ENCODE measurements at regions not wholly inside any gene's neighbourhood (a gene's known extent, or its start where the extent isn't known, plus 50 kb on each side); places are given as distances from the start of the nearest gene placed in this dataset.

DNA sequence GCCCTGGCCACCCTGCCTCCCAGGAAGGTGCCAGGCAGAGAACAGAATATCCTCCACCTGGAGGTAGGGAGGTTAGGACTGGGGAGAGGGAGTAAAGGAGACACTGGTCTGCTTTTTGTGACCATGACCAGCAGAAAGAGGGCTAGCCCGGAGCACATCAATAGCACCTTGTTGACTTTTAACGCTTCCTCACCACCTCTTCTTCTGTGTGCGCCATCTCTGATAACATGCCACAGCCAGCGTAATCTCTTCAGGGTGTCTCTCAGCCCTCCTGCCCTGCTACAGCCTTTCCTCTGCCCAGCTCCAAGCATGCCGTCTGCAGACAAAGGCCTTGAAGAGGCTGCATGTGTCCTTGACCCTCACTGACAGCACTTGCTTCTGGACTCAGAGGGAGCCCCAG is 50.9 kb upstream of the GJA5 start:
- H3K9me3 ChIP-seq (replicated peaks) = no peaks in the 10 kb centered on the region
- no peak for DNase-seq

DNA sequence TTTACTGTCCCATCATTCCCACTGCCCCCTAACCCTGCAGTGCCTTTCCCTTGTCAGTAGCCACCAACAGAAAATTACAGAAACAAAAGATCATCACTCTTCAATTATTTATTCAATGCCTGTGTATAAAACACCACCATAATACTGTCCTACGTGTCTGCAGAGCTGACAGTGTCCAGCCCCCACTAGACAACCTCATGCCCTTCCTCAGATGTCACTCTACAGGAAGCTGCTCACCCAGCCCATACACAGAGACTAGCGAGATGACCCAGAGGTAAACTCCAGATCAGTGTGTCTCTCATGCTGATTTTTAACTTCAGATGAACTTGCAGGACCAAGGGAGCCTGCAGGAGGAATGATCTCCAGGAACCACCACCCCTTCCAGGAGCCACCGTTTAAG is 51.3 kb upstream of the GJA5 start:
- no peak for DNase-seq
- Histone ChIP-seq H3K9me3 (replicated peaks) (no peaks in the 10 kb centered on the region), H3K4me3 (no peak overlapping the region), H3K27ac (no peak overlapping the region), H3K36me3 (no peaks in the 10 kb centered on the region), H3K4me1 (no peaks in the 10 kb centered on the region), H3K27me3 (no peaks in the 10 kb centered on the region)

More for the DNA sequence above, 50.9 kb upstream of the GJA5 start:
- no peak overlapping the region for H3K4me3 ChIP-seq
- no peaks in the 10 kb centered on the region for H3K36me3 ChIP-seq
- H3K27me3 ChIP-seq = no peaks in the 10 kb centered on the region
- no peak overlapping the region for H3K27ac ChIP-seq
- H3K4me1 ChIP-seq = no peaks in the 10 kb centered on the region

DNA sequence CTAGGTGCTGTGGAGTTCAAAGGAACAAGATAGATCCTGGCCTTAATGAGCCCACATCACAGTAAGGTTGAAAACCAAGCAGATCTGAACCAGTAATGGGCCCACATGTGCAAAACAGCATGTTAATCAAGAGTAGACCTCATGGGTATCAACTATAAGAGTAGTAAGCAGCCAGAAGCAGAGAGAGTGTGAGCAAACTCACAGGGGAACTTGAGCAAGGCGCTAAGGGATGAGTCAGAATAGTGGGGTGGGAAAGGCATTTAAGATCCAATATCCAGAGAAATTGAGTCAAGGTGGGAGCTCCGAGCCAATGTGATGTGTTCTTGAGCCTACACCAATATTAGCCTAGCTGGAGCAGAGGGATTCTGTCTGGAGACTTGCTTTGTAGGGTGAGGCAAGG is 52.4 kb upstream of the GJA5 start:
- Histone ChIP-seq H3K27ac (no peak overlapping the region), H3K36me3 (no peaks in the 10 kb centered on the region), H3K4me1 (no peaks in the 10 kb centered on the region), H3K27me3 (no peaks in the 10 kb centered on the region), H3K9me3 (replicated peaks) (no peaks in the 10 kb centered on the region), H3K4me3 (no peak overlapping the region)
- DNase-seq = no peak

DNA sequence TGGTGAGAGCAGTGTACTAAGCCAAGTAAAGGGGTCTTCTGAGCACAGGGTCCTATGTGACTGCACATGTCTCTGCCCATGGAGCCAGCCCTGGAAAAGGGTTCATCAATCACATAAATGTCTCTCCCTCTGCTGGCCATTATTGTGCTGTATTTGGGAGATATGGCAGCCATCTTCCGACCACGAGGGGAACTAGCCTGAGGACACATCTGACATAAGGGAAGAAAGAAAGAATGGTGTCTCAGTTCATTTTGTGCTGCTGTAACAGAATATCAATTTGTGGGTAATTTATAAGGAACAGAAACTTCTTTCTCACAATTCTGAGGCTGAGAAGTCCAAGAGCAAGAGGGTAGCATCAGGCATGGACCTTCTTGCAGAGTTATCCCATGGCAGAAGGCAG is 55.1 kb upstream of the GJA5 start:
- Histone ChIP-seq H3K27ac (no peak overlapping the region), H3K27me3 (no peaks in the 10 kb centered on the region), H3K4me1 (no peaks in the 10 kb centered on the region), H3K9me3 (replicated peaks) (no peaks in the 10 kb centered on the region), H3K4me3 (no peak overlapping the region), H3K36me3 (no peaks in the 10 kb centered on the region)
- DNase-seq = no peak

DNA sequence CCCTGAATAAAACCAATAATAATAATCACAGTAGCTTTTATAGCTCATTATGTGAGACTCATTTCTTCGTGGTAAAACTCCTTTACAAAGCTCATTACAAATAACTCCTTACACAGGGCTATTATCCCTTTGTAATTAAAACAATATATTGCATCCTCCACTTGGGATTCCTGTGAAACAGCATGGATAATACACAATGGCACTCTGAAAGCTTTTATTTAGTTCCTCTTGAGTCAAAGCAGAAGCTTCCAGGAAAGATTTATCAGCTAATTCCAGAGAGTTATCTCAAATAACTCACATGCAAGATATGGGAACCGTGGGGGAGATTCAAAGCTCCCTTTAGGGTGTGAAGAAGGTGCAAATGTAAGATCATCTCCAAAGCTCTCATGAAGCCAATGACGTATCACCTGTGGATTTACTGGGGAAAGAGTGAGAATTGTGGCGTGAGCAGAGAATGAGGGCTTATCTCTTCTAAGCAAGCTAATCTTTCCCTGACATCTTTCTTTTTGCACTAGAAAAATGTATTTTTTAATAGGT is 60.4 kb upstream of the GJA5 start:
- no peaks in the 10 kb centered on the region for H3K4me1 ChIP-seq
- H3K9me3 ChIP-seq (replicated peaks) = no peaks in the 10 kb centered on the region
- H3K4me3 ChIP-seq = no peak overlapping the region
- H3K36me3 ChIP-seq = no peaks in the 10 kb centered on the region
- no peaks in the 10 kb centered on the region for H3K27me3 ChIP-seq
- H3K27ac ChIP-seq = no peak overlapping the region
- DNase-seq = no peak

DNA sequence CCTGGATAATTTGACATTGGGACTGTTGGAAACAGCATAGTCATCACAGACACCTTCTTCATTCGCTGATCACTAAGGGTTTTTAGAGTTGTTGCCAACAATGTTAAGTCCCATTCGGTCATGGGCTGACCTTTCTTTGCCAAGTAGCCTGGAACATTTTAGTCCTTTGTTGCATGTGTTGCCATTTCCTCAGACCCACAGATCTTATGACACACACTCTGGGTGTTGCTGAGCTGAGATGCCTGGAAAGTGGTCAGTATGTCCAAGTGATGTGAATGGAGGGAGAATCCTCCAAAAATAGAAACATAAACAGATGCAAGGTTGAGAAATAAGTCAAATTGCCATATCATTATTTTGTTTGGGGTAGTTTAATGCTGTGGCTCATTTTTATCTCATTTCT is 61.5 kb upstream of the GJA5 start:
- Histone ChIP-seq H3K27ac (no peak overlapping the region), H3K36me3 (no peaks in the 10 kb centered on the region), H3K9me3 (replicated peaks) (no peaks in the 10 kb centered on the region), H3K4me1 (no peaks in the 10 kb centered on the region), H3K27me3 (no peaks in the 10 kb centered on the region), H3K4me3 (no peak overlapping the region)
- no peak for DNase-seq

DNA sequence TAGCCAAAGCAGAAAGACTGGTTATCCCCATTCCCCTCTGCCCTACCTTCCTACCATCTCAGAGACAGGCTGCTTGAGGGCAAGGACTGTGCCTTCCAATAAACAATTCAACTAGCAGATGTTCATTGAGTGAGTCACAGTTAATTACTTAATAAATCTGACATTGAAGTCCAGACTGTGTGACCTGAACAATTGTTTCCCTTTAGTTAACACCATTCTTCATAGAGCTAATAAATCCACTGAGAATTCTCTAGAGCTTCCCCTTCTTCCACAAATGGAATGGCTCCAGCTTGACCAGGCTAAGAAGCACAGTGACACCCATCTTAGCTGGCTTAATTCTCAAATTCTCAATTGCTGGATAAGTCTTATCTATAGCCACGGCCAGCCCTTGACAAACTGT is 61.9 kb upstream of the GJA5 start:
- Histone ChIP-seq H3K27ac (no peak overlapping the region), H3K9me3 (replicated peaks) (no peaks in the 10 kb centered on the region)
- no peak for DNase-seq

DNA sequence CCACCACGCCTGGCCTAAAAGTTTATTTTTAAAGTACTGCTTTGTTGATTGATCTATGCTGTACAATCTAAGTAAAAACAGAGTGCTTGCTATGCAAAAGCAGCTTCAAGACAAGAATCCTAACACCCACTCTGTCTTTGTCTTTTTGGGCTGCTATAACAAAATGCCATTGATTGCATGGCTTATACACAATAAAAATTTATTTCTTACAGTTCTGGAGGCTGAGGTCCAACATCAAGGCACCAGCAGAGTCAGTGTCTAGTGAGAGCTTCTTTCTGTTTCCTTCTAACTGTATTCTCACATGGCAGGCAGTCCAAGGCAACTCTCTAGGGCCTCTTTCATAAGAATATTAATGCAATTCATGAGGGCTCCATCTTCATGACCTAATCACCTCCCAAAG is 63.6 kb upstream of the GJA5 start:
- Histone ChIP-seq H3K27ac (no peak overlapping the region), H3K27me3 (no peaks in the 10 kb centered on the region), H3K36me3 (no peaks in the 10 kb centered on the region), H3K9me3 (replicated peaks) (no peaks in the 10 kb centered on the region; the same call in 1 of the 2 replicates), H3K4me1 (no peaks in the 10 kb centered on the region), H3K4me3 (no peak overlapping the region)
- no peak for DNase-seq

More for the DNA sequence above, 61.9 kb upstream of the GJA5 start:
- no peaks in the 10 kb centered on the region for H3K4me1 ChIP-seq
- no peak overlapping the region for H3K4me3 ChIP-seq
- H3K27me3 ChIP-seq = no peaks in the 10 kb centered on the region
- no peaks in the 10 kb centered on the region for H3K36me3 ChIP-seq

DNA sequence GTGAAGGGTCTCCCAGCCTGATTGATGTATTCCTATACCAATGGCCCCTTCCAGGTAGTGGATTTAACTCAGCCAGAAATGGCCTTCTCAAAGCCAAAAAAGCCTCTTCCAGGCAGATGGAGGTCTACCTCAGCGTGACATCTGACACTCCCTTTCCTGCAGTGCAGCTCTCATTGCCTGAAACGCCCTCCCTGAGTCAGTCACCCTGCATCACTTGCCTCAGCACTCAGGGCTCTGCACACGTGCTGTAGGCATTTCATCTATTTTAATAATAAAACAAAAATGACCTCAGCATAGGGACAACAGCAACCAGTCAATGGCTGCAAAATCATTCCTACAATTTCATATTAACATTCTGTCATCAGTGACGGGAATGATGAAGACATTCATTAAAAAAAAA is 64.4 kb upstream of the GJA5 start:
- no peak for DNase-seq
- no peaks in the 10 kb centered on the region for H3K27me3 ChIP-seq
- H3K27ac ChIP-seq = no peak overlapping the region
- no peaks in the 10 kb centered on the region; the same call in 1 of the 2 replicates for H3K9me3 ChIP-seq (replicated peaks)
- H3K4me3 ChIP-seq = no peak overlapping the region
- H3K4me1 ChIP-seq = no peaks in the 10 kb centered on the region
- H3K36me3 ChIP-seq = no peaks in the 10 kb centered on the region

DNA sequence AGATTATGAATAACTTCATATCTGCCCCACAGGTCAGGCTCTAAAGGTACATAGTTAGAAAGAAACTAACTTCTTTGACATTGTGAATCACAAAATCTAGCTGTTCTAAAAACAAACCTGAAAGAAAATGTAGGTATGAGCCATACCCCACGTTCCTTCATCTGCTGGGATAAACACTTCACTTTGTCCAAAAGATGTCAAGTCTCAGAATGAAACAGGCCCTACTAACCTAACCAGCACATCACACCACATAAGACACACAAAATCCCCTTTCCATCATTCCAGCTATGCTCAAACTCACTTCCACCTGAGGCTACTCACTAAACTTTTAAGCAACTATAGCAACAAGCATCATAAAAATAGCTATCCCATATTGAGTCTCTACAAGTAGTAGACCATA is 65.2 kb upstream of the GJA5 start:
- Histone ChIP-seq H3K9me3 (replicated peaks) (no peaks in the 10 kb centered on the region; the same call in 1 of the 2 replicates), H3K4me1 (no peaks in the 10 kb centered on the region), H3K4me3 (no peak overlapping the region), H3K27me3 (no peaks in the 10 kb centered on the region), H3K27ac (no peak overlapping the region), H3K36me3 (no peaks in the 10 kb centered on the region)
- DNase-seq = no peak

DNA sequence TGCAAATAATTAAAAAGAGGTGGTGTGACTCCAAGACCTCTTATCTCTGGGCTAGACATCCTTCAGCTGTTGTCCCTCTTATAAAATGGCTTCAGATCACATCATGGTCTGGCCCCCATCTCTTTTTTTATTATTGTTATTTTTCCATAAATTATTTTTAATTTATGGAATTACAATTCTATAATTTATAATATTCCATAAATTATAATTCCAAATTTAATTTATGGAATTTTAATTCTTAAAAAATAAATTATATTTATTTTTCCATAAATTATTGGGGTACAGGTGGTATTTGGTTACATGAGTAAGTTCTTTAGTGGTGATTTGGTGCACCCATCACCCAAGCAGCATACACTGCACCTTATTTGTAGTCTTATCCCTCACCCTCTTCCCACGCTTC is 65.9 kb upstream of the GJA5 start:
- Histone ChIP-seq H3K36me3 (no peaks in the 10 kb centered on the region), H3K4me1 (no peaks in the 10 kb centered on the region), H3K9me3 (replicated peaks) (no peaks in the 10 kb centered on the region; the same call in 1 of the 2 replicates), H3K4me3 (no peak overlapping the region), H3K27me3 (no peaks in the 10 kb centered on the region), H3K27ac (no peak overlapping the region)
- no peak for DNase-seq

DNA sequence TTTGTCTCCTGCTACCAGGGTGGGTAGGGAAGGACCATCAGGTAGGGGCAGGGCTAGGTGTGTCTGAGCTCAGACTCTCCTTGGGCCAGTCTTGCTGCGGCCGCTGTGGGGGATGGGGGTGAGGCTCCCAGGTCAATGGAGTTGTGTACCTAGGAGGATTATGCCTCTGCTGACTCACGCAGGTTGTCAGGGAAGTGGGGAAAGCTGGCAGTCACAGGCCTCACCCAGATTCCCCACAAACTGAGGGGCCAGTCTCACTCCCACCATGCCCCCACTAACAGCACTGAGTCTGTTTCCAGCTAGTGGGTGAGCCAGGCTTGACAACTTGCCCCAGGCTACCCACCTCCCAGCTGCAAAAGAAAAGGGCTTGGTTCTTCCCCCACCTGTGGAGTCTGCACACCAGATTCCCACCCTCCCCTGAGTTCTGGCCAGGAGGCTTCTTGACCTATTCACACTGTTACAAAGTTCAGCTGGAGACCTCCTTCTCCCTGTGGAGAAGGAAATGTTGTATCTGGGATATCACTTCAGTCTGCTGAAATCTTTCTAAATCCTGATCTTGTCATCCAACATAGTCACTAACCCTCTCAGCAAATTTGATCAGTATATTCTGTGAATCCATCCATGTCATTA is 69.2 kb upstream of the GJA8 start:
- no peak for DNase-seq
- no peaks in the 10 kb centered on the region for H3K36me3 ChIP-seq
- H3K27me3 ChIP-seq = no peaks in the 10 kb centered on the region
- H3K4me3 ChIP-seq = no peak overlapping the region
- H3K27ac ChIP-seq = no peak overlapping the region
- no peaks in the 10 kb centered on the region for H3K4me1 ChIP-seq
- no peaks in the 10 kb centered on the region for H3K9me3 ChIP-seq (replicated peaks)

DNA sequence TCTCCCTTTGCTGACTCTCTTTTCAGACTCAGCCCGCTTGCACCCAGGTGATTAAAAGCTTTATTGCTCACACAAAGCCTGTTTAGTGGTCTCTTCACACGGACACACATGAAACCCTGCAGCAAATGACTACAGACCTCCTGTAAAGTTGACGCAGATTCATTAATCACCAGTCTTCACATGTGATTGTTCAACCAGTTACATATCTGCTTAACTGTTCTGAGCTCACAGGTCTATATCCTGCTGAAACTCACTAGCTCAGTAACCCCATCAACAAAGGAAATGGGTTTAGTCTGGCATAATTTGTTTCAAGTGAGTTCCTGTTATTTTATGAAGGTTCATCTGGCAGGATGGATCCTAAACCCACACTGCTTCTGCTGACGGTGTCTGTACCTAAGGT is 68.4 kb upstream of the GJA8 start:
- H3K27ac ChIP-seq = no peak overlapping the region
- H3K36me3 ChIP-seq = no peaks in the 10 kb centered on the region
- no peaks in the 10 kb centered on the region for H3K27me3 ChIP-seq
- no peak overlapping the region for H3K4me3 ChIP-seq
- no peaks in the 10 kb centered on the region for H3K9me3 ChIP-seq (replicated peaks)
- no peak for DNase-seq
- no peaks in the 10 kb centered on the region for H3K4me1 ChIP-seq

DNA sequence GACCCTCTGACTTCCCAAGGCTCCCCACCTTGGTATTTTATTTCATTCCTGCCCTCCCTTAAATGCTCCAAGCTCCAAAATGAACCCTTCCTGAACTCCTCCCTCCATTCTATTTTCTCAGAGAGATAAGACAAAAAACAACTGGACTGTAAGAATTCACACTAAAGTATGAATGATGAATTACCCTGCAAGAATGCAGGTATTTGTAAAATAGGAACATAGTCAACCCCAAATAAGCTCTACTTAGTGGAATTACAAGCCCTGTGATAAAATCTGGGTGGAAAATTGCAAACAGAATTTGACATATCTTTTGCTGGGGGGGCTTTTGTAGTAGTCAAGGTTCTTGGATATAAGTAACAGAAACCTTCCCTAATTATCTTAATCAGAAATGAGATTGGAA is 67.8 kb upstream of the GJA8 start:
- Histone ChIP-seq H3K4me1 (no peaks in the 10 kb centered on the region), H3K4me3 (no peak overlapping the region), H3K27ac (no peak overlapping the region), H3K36me3 (no peaks in the 10 kb centered on the region), H3K9me3 (replicated peaks) (no peaks in the 10 kb centered on the region), H3K27me3 (no peaks in the 10 kb centered on the region)
- no peak for DNase-seq

DNA sequence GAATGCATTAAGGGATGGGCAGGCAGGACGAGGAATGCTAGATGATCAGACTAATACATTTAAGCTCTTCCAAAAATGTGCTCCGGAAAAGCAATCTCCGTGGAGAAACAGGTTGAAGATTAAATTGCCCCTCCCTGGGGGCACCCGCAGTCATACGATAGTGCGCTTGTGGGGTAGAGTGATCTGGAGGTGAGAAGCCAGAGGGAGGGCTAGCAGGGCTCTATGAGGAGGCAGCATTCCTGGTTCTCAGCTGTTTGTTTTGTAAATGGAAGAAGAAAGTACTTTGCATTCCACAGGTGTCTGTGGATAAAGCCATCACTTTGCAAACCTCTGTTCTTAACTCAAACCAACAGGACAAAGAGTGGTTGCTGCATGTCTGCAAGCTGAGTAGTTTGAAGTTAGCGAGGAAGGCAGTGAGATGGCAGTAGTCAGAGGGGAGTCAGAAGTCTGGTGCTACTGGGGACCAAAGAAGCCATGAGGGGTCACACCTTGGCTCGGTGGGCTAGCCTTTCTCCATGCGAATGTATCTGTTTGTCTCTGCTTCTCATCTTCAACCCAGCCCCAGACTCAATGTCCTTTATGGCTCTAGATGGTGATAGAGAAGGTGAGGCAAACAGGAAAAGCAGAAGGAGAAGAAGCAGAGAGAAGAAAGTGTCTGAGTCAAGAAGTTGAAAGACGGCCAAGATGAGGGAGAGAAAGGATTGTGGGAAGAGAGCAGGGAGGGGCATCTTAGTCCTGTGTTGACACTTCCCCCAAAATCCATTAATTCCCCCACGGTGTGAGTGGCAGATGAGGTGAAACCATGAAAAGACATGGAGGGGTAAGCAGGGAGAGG is 65.2 kb upstream of the GJA8 start:
- no peaks in the 10 kb centered on the region for H3K4me1 ChIP-seq
- H3K27ac ChIP-seq = no peak overlapping the region
- DNase-seq = no peak
- no peaks in the 10 kb centered on the region for H3K36me3 ChIP-seq
- H3K9me3 ChIP-seq (replicated peaks) = no peaks in the 10 kb centered on the region
- no peaks in the 10 kb centered on the region for H3K27me3 ChIP-seq
- no peak overlapping the region for H3K4me3 ChIP-seq

DNA sequence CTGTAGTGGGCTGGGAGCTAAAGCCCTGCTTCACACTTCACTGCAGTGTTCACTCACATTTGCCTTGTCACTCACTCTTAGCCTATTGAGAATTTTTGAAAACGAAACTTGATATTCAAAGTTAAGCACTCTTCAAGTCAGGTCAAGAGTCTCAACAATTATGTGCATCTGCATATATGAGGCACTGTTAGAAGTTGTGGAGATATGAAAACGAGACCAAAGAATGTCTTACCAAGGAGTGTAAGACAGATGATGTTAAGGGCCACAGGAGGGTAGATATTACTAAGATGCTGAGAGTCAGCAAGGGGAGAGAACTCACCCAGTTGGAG is 64.7 kb upstream of the GJA8 start:
- Histone ChIP-seq H3K27me3 (no peaks in the 10 kb centered on the region), H3K36me3 (no peaks in the 10 kb centered on the region), H3K4me1 (no peaks in the 10 kb centered on the region), H3K9me3 (replicated peaks) (no peaks in the 10 kb centered on the region), H3K4me3 (no peak overlapping the region), H3K27ac (no peak overlapping the region)
- DNase-seq = no peak
